GM12878 (cell line): ENCODE measurements at regions not wholly inside any gene's neighbourhood (a gene's known extent, or its start where the extent isn't known, plus 50 kb on each side); places are given as distances from the start of the nearest gene placed in this dataset.

ENCODE experiments used
- ATAC-seq: fragments of 200-7000 bp; cut with Tn5 transposase; 3 replicates; pipeline ENCODE4 v1.9.1; 2020; ENCODE audit warnings: mild to moderate bottlenecking, moderate library complexity
- BruUV-seq: library from RNA; stranded (reverse); fragments of 400-500 nt; replicated peaks from 2 replicates; lab custom pipeline; 2021; lab: Mats Ljungman, UMichigan
- CTCF ChIA-PET: fragments of 300-600 bp; sonication (Branson Sonifier 250); formaldehyde crosslinking; extraction: SDS; loops from one replicate; lab custom pipeline; 2021; ENCODE audit warnings: inconsistent platforms; lab: Yijun Ruan, JAX
- POLR2A ChIA-PET: fragments of 350-600 bp; formaldehyde crosslinking; extraction: SDS; loops from one replicate; lab custom pipeline; 2021; ENCODE audit warnings: inconsistent platforms; lab: Charles Lee
- RAD21 ChIA-PET: fragments of 300-600 bp; sonication (Branson Sonifier 250); formaldehyde crosslinking; loops from one replicate; lab custom pipeline; 2023; ENCODE audit warnings: antibody characterized with exemption; ENCODE audit not compliant: unreplicated experiment; lab: Charles Lee
- SMC1A ChIA-PET: fragments of 300-600 bp; sonication (Branson Sonifier 250); formaldehyde crosslinking; loops from one replicate; lab custom pipeline; 2023; ENCODE audit not compliant: unreplicated experiment, uncharacterized antibody; lab: Charles Lee
- DNase-seq: peaks from one replicate; pipeline ENCODE4 v3.0.0-alpha.2; 2011; ENCODE audit warnings: low read depth, low spot score
- FAIRE-seq: peaks from 3 replicates; lab custom pipeline; 2011; peaks lifted over from hg19 to GRCh38; lab: Jason Lieb, UNC
- H2AFZ ChIP-seq: 2 replicates; pipeline ENCODE4 v1.6.0; 2011; ENCODE audit warnings: low read depth, low read length, control low read depth; ENCODE audit not compliant: control insufficient read depth
- H3K27ac ChIP-seq: 2 replicates; pipeline ENCODE4 v1.5.1; 2011; ENCODE audit warnings: control low read depth; ENCODE audit not compliant: control insufficient read depth, insufficient read depth
- H3K27me3 ChIP-seq, 2 experiments: replicated peaks in 1 of 2; 2 replicates each; pipeline versions ENCODE4 v1.6.0 to v1.6.1; 2011; ENCODE audit warnings: low read length in 1 of 2; ENCODE audit not compliant: control insufficient read depth in 2 of 2, insufficient read depth in 2 of 2
- H3K36me3 ChIP-seq, 2 experiments: 2 replicates each; pipeline ENCODE4 v1.5.1; 2011; ENCODE audit warnings: low read length in 1 of 2; ENCODE audit not compliant: control insufficient read depth in 2 of 2, insufficient read depth in 2 of 2
- H3K4me1 ChIP-seq: 2 replicates; pipeline ENCODE4 v1.6.1; 2011; ENCODE audit warnings: mild to moderate bottlenecking, low read length, moderate library complexity, mixed read lengths; ENCODE audit not compliant: control insufficient read depth, insufficient read depth
- H3K4me2 ChIP-seq: 2 replicates; pipeline ENCODE4 v1.6.0; 2011; ENCODE audit warnings: control low read depth; ENCODE audit not compliant: control insufficient read depth, insufficient read depth
- H3K4me3 ChIP-seq: fragments of 200-600 bp; sonication (generic); 2 replicates; pipeline ENCODE4 v1.5.1; 2016
- H3K79me2 ChIP-seq: 2 replicates; pipeline ENCODE4 v1.6.0; 2011; ENCODE audit warnings: low read length; ENCODE audit not compliant: control insufficient read depth, insufficient read depth
- H3K9ac ChIP-seq: 2 replicates; pipeline ENCODE4 v1.8.0; 2011; ENCODE audit warnings: low read length, control low read depth, mixed read lengths; ENCODE audit not compliant: control insufficient read depth, insufficient read depth
- H3K9me3 ChIP-seq: replicated peaks from 3 replicates; pipeline ENCODE4 v1.5.1; 2011; ENCODE audit warnings: mild to moderate bottlenecking, low read length; ENCODE audit not compliant: control insufficient read depth, insufficient read depth
- H4K20me1 ChIP-seq: 2 replicates; pipeline ENCODE4 v1.6.0; 2011; ENCODE audit not compliant: control insufficient read depth, insufficient read depth
- CBX5 ChIP-seq: sonication (generic); IDR thresholded peaks from 2 replicates; pipeline ENCODE4 v1.6.1; 2016; ENCODE audit warnings: low read depth, moderate library complexity, mild to moderate bottlenecking, inconsistent platforms
- CHD1 ChIP-seq: IDR thresholded peaks from 2 replicates; pipeline ENCODE4 v1.6.1; 2012; ENCODE audit warnings: low read depth, low read length, improper control_type of control experiment
- CREB1 ChIP-seq: IDR thresholded peaks from 2 replicates; pipeline ENCODE4 v1.6.1; 2012; ENCODE audit warnings: low read depth, mild to moderate bottlenecking, inconsistent platforms
- EED ChIP-seq: sonication (generic); IDR thresholded peaks from 2 replicates; pipeline ENCODE4 v1.6.1; 2016; ENCODE audit warnings: antibody characterized with exemption, low read depth
- IKZF2 ChIP-seq, 2 experiments: fragments of 450-650 bp; IDR thresholded peaks; 2 replicates each; pipeline ENCODE4 v1.6.1; 2017; ENCODE audit warnings: mild to moderate bottlenecking in 2 of 2, moderate library complexity in 2 of 2
- IRF3 ChIP-seq: fragments of 450-650 bp; IDR thresholded peaks from 2 replicates; pipeline ENCODE4 v1.6.1; 2014; ENCODE audit warnings: mild to moderate bottlenecking
- MYB ChIP-seq: fragments of 150-350 bp; IDR thresholded peaks from 2 replicates; pipeline ENCODE4 v1.6.1; 2014; ENCODE audit warnings: mild to moderate bottlenecking, low read depth, low read length, borderline replicate concordance
- NFYA ChIP-seq: IDR thresholded peaks from 2 replicates; pipeline ENCODE4 v1.6.1; 2011; ENCODE audit warnings: low read depth, mild to moderate bottlenecking, low read length, improper control_type of control experiment, borderline replicate concordance
- NR2C2 ChIP-seq: IDR thresholded peaks from 2 replicates; pipeline ENCODE4 v1.6.1; 2011; ENCODE audit warnings: borderline replicate concordance, low read depth; ENCODE audit not compliant: control insufficient read depth, insufficient read length
- RAD21 ChIP-seq: IDR thresholded peaks from 2 replicates; pipeline ENCODE4 v1.6.1; 2011; ENCODE audit warnings: mild to moderate bottlenecking, low read depth, low read length, moderate library complexity; ENCODE audit not compliant: insufficient read depth
- RB1 ChIP-seq: fragments of 450-650 bp; formaldehyde crosslinking; IDR thresholded peaks from 2 replicates; pipeline ENCODE4 v1.6.1; 2017; ENCODE audit warnings: mild to moderate bottlenecking, borderline replicate concordance
- RFX5 ChIP-seq: IDR thresholded peaks from 2 replicates; pipeline ENCODE4 v1.6.1; 2011; ENCODE audit warnings: low read depth, low read length, improper control_type of control experiment
- TCF7 ChIP-seq: IDR thresholded peaks from 2 replicates; pipeline ENCODE4 v1.6.1; 2014; ENCODE audit warnings: antibody characterized with exemption, borderline replicate concordance
- YBX1 ChIP-seq: fragments of 450-650 bp; IDR thresholded peaks from 2 replicates; pipeline ENCODE4 v1.6.1; 2016; ENCODE audit warnings: antibody characterized with exemption
- ZBED1 ChIP-seq: IDR thresholded peaks from 2 replicates; pipeline ENCODE4 v1.6.1; 2016; ENCODE audit warnings: borderline replicate concordance
- ZNF622 ChIP-seq: fragments of 450-650 bp; IDR thresholded peaks from 2 replicates; pipeline ENCODE4 v1.6.1; 2017; ENCODE audit warnings: mild to moderate bottlenecking, inconsistent platforms
- ZZZ3 ChIP-seq: IDR thresholded peaks from 2 replicates; pipeline ENCODE4 v1.6.1; 2011; ENCODE audit warnings: low read depth; ENCODE audit not compliant: control insufficient read depth, insufficient read length
- WGBS: methylation state at CpG from one replicate; pipeline ENCODE4 v1.1.6; 2016; ENCODE audit warnings: low lambda C conversion rate; ENCODE audit not compliant: insufficient replicate concordance, insufficient coverage; ENCODE audit errors: missing lambda C conversion rate; 5-methylcytosine and 5-hydroxymethylcytosine counted together
- in situ Hi-C: fragments of 300-500 bp; cut with MboI; formaldehyde crosslinking; loops from 9 replicates; pipeline ENCODE4 v1.14.3; 2018; ENCODE audit warnings: mixed read lengths
- intact Hi-C: fragments of 100-400 bp; cut with micrococcal nuclease; formaldehyde crosslinking; loops from one replicate; pipeline ENCODE4 v1.14.2; 2022; ENCODE audit not compliant: unreplicated experiment
- TF ChIP-seq, protein P1 (sequence below): fragments of 450-650 bp; IDR thresholded peaks from 2 replicates; pipeline ENCODE4 v1.6.1; 2017; ENCODE audit warnings: mild to moderate bottlenecking, moderate library complexity
- TF ChIP-seq, protein P2 (sequence below): IDR thresholded peaks from 2 replicates; pipeline ENCODE4 v1.6.1; 2012; ENCODE audit warnings: low read depth, low read length, improper control_type of control experiment

- no peak overlapping the region for H2AFZ ChIP-seq
- H4K20me1 ChIP-seq = no peaks in the 10 kb centered on the region
- ChIA-PET POLR2A (no interaction called here), CTCF (interaction anchor here (1.0 to 1.2 kb wide), 3 partner anchors 12 to 227 kb away, joined by 3 read pairs; no protein-coding TSS in a partner anchor), SMC1A (interaction anchor here (0.8 to 0.9 kb wide), 2 partner anchors 17 to 35 kb away, joined by 3 read pairs; no protein-coding TSS in a partner anchor), RAD21 (no interaction called here)
- no peak for ATAC-seq
- H3K79me2 ChIP-seq = no peaks in the 10 kb centered on the region
- no peaks in the 10 kb centered on the region; the same call in 2 of the 3 replicates for H3K9me3 ChIP-seq
- no peak overlapping the region for H3K4me3 ChIP-seq
- DNase-seq = no peak
- no peak overlapping the region for H3K4me2 ChIP-seq
- no TSS peak for BruUV-seq
- TF ChIP-seq YBX1 (no peak), ZBED1 (no peak), RFX5 (no peak), NR2C2 (no peak), CBX5 (no peak), CHD1 (no peak), RB1 (no peak), RAD21 (no peak), EED (no peak), TCF7 (no peak), IRF3 (no peak), IKZF2 (IDR thresholded peaks at IDR 0.05) (no peak), NFYA (no peak), ZNF622 (no peak), MYB (no peak), CREB1 (no peak), ZZZ3 (no peak)
- TF ChIP-seq, protein P1, sequence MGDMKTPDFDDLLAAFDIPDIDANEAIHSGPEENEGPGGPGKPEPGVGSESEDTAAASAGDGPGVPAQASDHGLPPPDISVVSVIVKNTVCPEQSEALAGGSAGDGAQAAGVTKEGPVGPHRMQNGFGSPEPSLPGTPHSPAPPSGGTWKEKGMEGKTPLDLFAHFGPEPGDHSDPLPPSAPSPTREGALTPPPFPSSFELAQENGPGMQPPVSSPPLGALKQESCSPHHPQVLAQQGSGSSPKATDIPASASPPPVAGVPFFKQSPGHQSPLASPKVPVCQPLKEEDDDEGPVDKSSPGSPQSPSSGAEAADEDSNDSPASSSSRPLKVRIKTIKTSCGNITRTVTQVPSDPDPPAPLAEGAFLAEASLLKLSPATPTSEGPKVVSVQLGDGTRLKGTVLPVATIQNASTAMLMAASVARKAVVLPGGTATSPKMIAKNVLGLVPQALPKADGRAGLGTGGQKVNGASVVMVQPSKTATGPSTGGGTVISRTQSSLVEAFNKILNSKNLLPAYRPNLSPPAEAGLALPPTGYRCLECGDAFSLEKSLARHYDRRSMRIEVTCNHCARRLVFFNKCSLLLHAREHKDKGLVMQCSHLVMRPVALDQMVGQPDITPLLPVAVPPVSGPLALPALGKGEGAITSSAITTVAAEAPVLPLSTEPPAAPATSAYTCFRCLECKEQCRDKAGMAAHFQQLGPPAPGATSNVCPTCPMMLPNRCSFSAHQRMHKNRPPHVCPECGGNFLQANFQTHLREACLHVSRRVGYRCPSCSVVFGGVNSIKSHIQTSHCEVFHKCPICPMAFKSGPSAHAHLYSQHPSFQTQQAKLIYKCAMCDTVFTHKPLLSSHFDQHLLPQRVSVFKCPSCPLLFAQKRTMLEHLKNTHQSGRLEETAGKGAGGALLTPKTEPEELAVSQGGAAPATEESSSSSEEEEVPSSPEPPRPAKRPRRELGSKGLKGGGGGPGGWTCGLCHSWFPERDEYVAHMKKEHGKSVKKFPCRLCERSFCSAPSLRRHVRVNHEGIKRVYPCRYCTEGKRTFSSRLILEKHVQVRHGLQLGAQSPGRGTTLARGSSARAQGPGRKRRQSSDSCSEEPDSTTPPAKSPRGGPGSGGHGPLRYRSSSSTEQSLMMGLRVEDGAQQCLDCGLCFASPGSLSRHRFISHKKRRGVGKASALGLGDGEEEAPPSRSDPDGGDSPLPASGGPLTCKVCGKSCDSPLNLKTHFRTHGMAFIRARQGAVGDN = no peak
- TF ChIP-seq, protein P2, sequence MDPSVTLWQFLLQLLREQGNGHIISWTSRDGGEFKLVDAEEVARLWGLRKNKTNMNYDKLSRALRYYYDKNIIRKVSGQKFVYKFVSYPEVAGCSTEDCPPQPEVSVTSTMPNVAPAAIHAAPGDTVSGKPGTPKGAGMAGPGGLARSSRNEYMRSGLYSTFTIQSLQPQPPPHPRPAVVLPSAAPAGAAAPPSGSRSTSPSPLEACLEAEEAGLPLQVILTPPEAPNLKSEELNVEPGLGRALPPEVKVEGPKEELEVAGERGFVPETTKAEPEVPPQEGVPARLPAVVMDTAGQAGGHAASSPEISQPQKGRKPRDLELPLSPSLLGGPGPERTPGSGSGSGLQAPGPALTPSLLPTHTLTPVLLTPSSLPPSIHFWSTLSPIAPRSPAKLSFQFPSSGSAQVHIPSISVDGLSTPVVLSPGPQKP = no peak
- intact Hi-C loops = loop anchor here (10.0 kb wide), 1 partner anchor 178 kb away; no protein-coding TSS in a partner anchor
- in situ Hi-C loops = no loop called here
- no peak for FAIRE-seq
- no peaks in the 10 kb centered on the region for H3K27me3 ChIP-seq
- 0% methylated on average over 2 of the region's 2 CpGs for WGBS
- H3K36me3 ChIP-seq = no peaks in the 10 kb centered on the region
- no peaks in the 10 kb centered on the region for H3K4me1 ChIP-seq
- no peak overlapping the region for H3K9ac ChIP-seq
- H3K27ac ChIP-seq = no peak overlapping the region
Observed at GRCh38 chrX:39267176-39267575, 465.9 kb downstream of the MID1IP1 start.
